RWPE1 (cell line): ENCODE measurements at regions not wholly inside any gene's neighbourhood (a gene's known extent, or its start where the extent isn't known, plus 50 kb on each side); places are given as distances from the start of the nearest gene placed in this dataset.
"Not testable (repeated sequence)": the region's sequence is repeated elsewhere in the genome, so short reads cannot be mapped to it uniquely, and the experiment has no call there.

Experiments used
- CTCF ChIA-PET: fragments of 350-600 bp; sonication (Branson Sonifier 250); formaldehyde crosslinking; extraction: SDS; loops from one replicate; lab custom pipeline; 2021; lab: Yijun Ruan, JAX
- POLR2A ChIA-PET: fragments of 400-600 bp; formaldehyde crosslinking; extraction: SDS; loops from one replicate; lab custom pipeline; 2020; ENCODE audit warnings: antibody characterized with exemption; ENCODE audit not compliant: low non-redundant PET; lab: Yijun Ruan, JAX
- DNase-seq: peaks from one replicate; pipeline ENCODE4 v3.0.0; 2012; ENCODE audit warnings: low spot score
- H3K27ac ChIP-seq: fragments of 450-650 bp; 2 replicates; pipeline ENCODE4 v1.5.1; 2017
- CTCF ChIP-seq: fragments of 450-650 bp; conservative IDR thresholded peaks from 2 replicates; pipeline ENCODE4 v1.5.1; 2017; ENCODE audit warnings: low read depth, mild to moderate bottlenecking

GRCh38 chrX:35351795-35352483 is 409.3 kb downstream of the FAM47B start:
- TF ChIP-seq CTCF: no peak
- CTCF ChIA-PET: no interaction called here
- DNase-seq: no peak
- H3K27ac ChIP-seq: no peak overlapping the region
- POLR2A ChIA-PET: no interaction called here

GRCh38 chrX:35357656-35358055 is 415.1 kb downstream of the FAM47B start:
- no peak for TF ChIP-seq CTCF
- no peak overlapping the region for H3K27ac ChIP-seq
- DNase-seq: no peak
- CTCF ChIA-PET: no interaction called here
- POLR2A ChIA-PET: no interaction called here

GRCh38 chrX:35362866-35363265 is 420.3 kb downstream of the FAM47B start:
- no peak for TF ChIP-seq CTCF
- DNase-seq: no peak
- POLR2A ChIA-PET: no interaction called here
- H3K27ac ChIP-seq: no peak overlapping the region
- CTCF ChIA-PET: no interaction called here

- no peak for TF ChIP-seq CTCF
- ChIA-PET POLR2A (no interaction called here), CTCF (no interaction called here)
- H3K27ac ChIP-seq: no peak overlapping the region
- DNase-seq: no peak
Observed at GRCh38 chrX:35374116-35374515, 424.0 kb upstream of the MAGEB16 start.

GRCh38 chrX:35380808-35381700 is 417.1 kb upstream of the MAGEB16 start:
- CTCF ChIA-PET: interaction anchor here (0.5 to 0.7 kb wide), 5 partner anchors 41 to 362 kb away, joined by 3 to 5 read pairs (median 3); no protein-coding TSS in a partner anchor
- DNase-seq: peak; percentile 8
- POLR2A ChIA-PET: no interaction called here
- H3K27ac ChIP-seq: no peak overlapping the region
- TF ChIP-seq CTCF: peak; percentile 47

GRCh38 chrX:35381709-35382108 is 416.4 kb upstream of the MAGEB16 start:
- CTCF ChIA-PET: not testable (repeated sequence)

GRCh38 chrX:35382966-35383365 is 415.2 kb upstream of the MAGEB16 start:
- TF ChIP-seq CTCF: no peak
- H3K27ac ChIP-seq: no peak overlapping the region
- ChIA-PET POLR2A (no interaction called here), CTCF (no interaction called here)
- no peak for DNase-seq

More at GRCh38 chrX:35381709-35382108, 416.4 kb upstream of the MAGEB16 start:
- H3K27ac ChIP-seq, POLR2A ChIA-PET, DNase-seq: not testable (repeated sequence)
